Peyer's patch (tissue), 4 donors: ENCODE measurements at regions not wholly inside any gene's neighbourhood (a gene's known extent, or its start where the extent isn't known, plus 50 kb on each side); places are given as distances from the start of the nearest gene placed in this dataset.

ENCODE experiments used
- POLR2A ChIP-seq, 2 donors: fragments of 450-650 bp; IDR thresholded peaks; one replicate each; pipeline ENCODE4 v1.5.1; 2017; ENCODE audit warnings: antibody characterized with exemption in 2 of 2, mild to moderate bottlenecking in 2 of 2, moderate library complexity in 2 of 2
- TF ChIP-seq, protein P1 (sequence below), 6 experiments: fragments of 450-650 bp in 4 of 6; fragments of 200-600 bp in 2 of 6; sonication (generic) in 1 of 6; IDR thresholded peaks; one replicate each; pipeline ENCODE4 v1.5.1; 2017 to 2019; ENCODE audit warnings: antibody characterized with exemption in 6 of 6, mild to moderate bottlenecking in 3 of 6, moderate library complexity in 1 of 6

GRCh38 chr15:95432878-95433405 is 897.6 kb upstream of the NR2F2 start:
- TF ChIP-seq, protein P1, sequence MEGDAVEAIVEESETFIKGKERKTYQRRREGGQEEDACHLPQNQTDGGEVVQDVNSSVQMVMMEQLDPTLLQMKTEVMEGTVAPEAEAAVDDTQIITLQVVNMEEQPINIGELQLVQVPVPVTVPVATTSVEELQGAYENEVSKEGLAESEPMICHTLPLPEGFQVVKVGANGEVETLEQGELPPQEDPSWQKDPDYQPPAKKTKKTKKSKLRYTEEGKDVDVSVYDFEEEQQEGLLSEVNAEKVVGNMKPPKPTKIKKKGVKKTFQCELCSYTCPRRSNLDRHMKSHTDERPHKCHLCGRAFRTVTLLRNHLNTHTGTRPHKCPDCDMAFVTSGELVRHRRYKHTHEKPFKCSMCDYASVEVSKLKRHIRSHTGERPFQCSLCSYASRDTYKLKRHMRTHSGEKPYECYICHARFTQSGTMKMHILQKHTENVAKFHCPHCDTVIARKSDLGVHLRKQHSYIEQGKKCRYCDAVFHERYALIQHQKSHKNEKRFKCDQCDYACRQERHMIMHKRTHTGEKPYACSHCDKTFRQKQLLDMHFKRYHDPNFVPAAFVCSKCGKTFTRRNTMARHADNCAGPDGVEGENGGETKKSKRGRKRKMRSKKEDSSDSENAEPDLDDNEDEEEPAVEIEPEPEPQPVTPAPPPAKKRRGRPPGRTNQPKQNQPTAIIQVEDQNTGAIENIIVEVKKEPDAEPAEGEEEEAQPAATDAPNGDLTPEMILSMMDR (IDR thresholded peaks at IDR 0.05), result no peak
- TF ChIP-seq POLR2A (IDR thresholded peaks at IDR 0.05), result no peak
